A549 (cell line): ENCODE measurements at regions not wholly inside any gene's neighbourhood (a gene's known extent, or its start where the extent isn't known, plus 50 kb on each side); places are given as distances from the start of the nearest gene placed in this dataset.
"Not testable (repeated sequence)": the region's sequence is repeated elsewhere in the genome, so short reads cannot be mapped to it uniquely, and the experiment has no call there.

ENCODE experiments used
- ATAC-seq, 2 experiments: fragments of 200-7000 bp in 1 of 2; fragments of >200 bp in 1 of 2; cut with Nextera tagmentation in 1 of 2; cut with Tn5 transposase in 1 of 2; 3 replicates each; pipeline versions ENCODE4 v1.8.0 to v1.9.1; 2018 to 2020; ENCODE audit warnings: mild to moderate bottlenecking in 1 of 2, moderate library complexity in 1 of 2
- CTCF ChIA-PET: fragments of 300-600 bp; sonication (Branson Sonifier 250); formaldehyde crosslinking; extraction: SDS; loops from one replicate; lab custom pipeline; 2021; ENCODE audit warnings: antibody characterized with exemption, inconsistent platforms; lab: Yijun Ruan, JAX
- POLR2A ChIA-PET: fragments of 350-600 bp; formaldehyde crosslinking; extraction: SDS; loops from one replicate; lab custom pipeline; 2021; ENCODE audit warnings: antibody characterized with exemption, inconsistent platforms; lab: Yijun Ruan, JAX
- DNase-seq, 2 experiments: peaks; one replicate each; pipeline versions ENCODE4 v3.0.0 to v3.0.0-alpha.2; 2011 to 2016; ENCODE audit warnings: low read depth in 1 of 2, low spot score in 1 of 2
- FAIRE-seq: peaks from 2 replicates; lab custom pipeline; 2011; peaks lifted over from hg19 to GRCh38; lab: Jason Lieb, UNC
- H3K27ac ChIP-seq, 2 experiments: fragments of >200 bp; sonication (Bioruptor Twin); formaldehyde crosslinking; 3 replicates each; pipeline ENCODE4 v1.5.1; 2016 to 2017
- H3K4me1 ChIP-seq: fragments of >200 bp; sonication (Bioruptor Twin); formaldehyde crosslinking; 3 replicates; pipeline ENCODE4 v1.6.1; 2016
- H3K4me2 ChIP-seq: fragments of >200 bp; sonication (Bioruptor Twin); formaldehyde crosslinking; 3 replicates; pipeline ENCODE4 v1.6.1; 2016
- H3K4me3 ChIP-seq: fragments of >200 bp; sonication (Bioruptor Twin); formaldehyde crosslinking; 3 replicates; pipeline ENCODE4 v1.5.1; 2016
- H3K9me3 ChIP-seq: fragments of >200 bp; sonication (Bioruptor Twin); formaldehyde crosslinking; 3 replicates; pipeline ENCODE4 v1.6.1; 2016
- BHLHE40 ChIP-seq: IDR thresholded peaks from 2 replicates; pipeline ENCODE4 v1.6.1; 2012; ENCODE audit warnings: low read depth, low read length, inconsistent platforms
- CEBPB ChIP-seq, 2 experiments: fragments of >200 bp in 1 of 2; sonication (Bioruptor Twin) in 1 of 2; formaldehyde crosslinking in 1 of 2; IDR thresholded peaks; 2 replicates each; pipeline ENCODE4 v1.6.1; 2012 to 2016
- CHD2 ChIP-seq: fragments of 150-350 bp; IDR thresholded peaks from 2 replicates; pipeline ENCODE4 v1.6.1; 2014; ENCODE audit warnings: low read length; ENCODE audit not compliant: partially characterized antibody
- ESRRA ChIP-seq: fragments of 150-350 bp; IDR thresholded peaks from 2 replicates; pipeline ENCODE4 v1.6.1; 2014; ENCODE audit warnings: mild to moderate bottlenecking, low read length, borderline replicate concordance
- HDAC2 ChIP-seq: fragments of 200-600 bp; sonication (generic); IDR thresholded peaks from 2 replicates; pipeline ENCODE4 v1.6.1; 2016
- HMGXB4 ChIP-seq: fragments of 250-450 bp; sonication (Bioruptor Pico); IDR thresholded peaks from 2 replicates; pipeline ENCODE4 v1.5.0; 2021; ENCODE audit warnings: mild to moderate bottlenecking, moderate library complexity, borderline replicate concordance
- KDM1A ChIP-seq: fragments of 200-600 bp; sonication (generic); IDR thresholded peaks from 2 replicates; pipeline ENCODE4 v1.6.1; 2016; ENCODE audit warnings: low read depth, mild to moderate bottlenecking
- MAFK ChIP-seq: fragments of 450-650 bp; IDR thresholded peaks from 2 replicates; pipeline ENCODE4 v1.6.1; 2014; ENCODE audit not compliant: partially characterized antibody
- MAX ChIP-seq: IDR thresholded peaks from 2 replicates; pipeline ENCODE4 v1.6.1; 2012
- NPAS2 ChIP-seq: fragments of 250-450 bp; sonication (Bioruptor Pico); IDR thresholded peaks from 2 replicates; pipeline ENCODE4 v1.8.0; 2022; ENCODE audit warnings: mild to moderate bottlenecking, moderate library complexity, borderline replicate concordance
- NR3C1 ChIP-seq: fragments of >200 bp; sonication (Bioruptor Twin); formaldehyde crosslinking; IDR thresholded peaks from 3 replicates; pipeline ENCODE4 v1.6.1; 2017
- PHF8 ChIP-seq: fragments of 200-600 bp; sonication (generic); IDR thresholded peaks from 2 replicates; pipeline ENCODE4 v1.6.1; 2016; ENCODE audit warnings: low read depth, mild to moderate bottlenecking, antibody characterized with exemption, moderate library complexity, borderline replicate concordance
- POLR2A ChIP-seq: IDR thresholded peaks from 2 replicates; pipeline ENCODE4 v1.6.1; 2012; ENCODE audit warnings: mild to moderate bottlenecking, low read length
- RNF2 ChIP-seq: fragments of 200-600 bp; sonication (generic); IDR thresholded peaks from 2 replicates; pipeline ENCODE4 v1.6.1; 2016; ENCODE audit warnings: low read depth, mild to moderate bottlenecking, antibody characterized with exemption, moderate library complexity, borderline replicate concordance
- SREBF2 ChIP-seq: fragments of 450-650 bp; IDR thresholded peaks from 2 replicates; pipeline ENCODE4 v1.6.1; 2014; ENCODE audit warnings: mild to moderate bottlenecking, moderate library complexity
- USF2 ChIP-seq: fragments of 450-650 bp; IDR thresholded peaks from 2 replicates; pipeline ENCODE4 v1.6.1; 2014; ENCODE audit warnings: antibody characterized with exemption
- ZC3H11A ChIP-seq: fragments of 450-650 bp; IDR thresholded peaks from 2 replicates; pipeline ENCODE4 v1.6.1; 2014; ENCODE audit warnings: antibody characterized with exemption, mild to moderate bottlenecking
- ZFP36 ChIP-seq: fragments of 450-650 bp; IDR thresholded peaks from 2 replicates; pipeline ENCODE4 v1.6.1; 2014; ENCODE audit warnings: borderline replicate concordance; ENCODE audit not compliant: partially characterized antibody
- WGBS: methylation state at CpG from one replicate; pipeline ENCODE4 v1.1.6; 2017; ENCODE audit errors: missing lambda C conversion rate; 5-methylcytosine and 5-hydroxymethylcytosine counted together

GRCh38 chr6:150783813-150784212 lies 81.7 kb upstream of the MTHFD1L start:
- TF ChIP-seq CHD2 (no peak), NPAS2 (CRISPR knock-in tag) (no peak), NR3C1 (no peak), ZFP36 (no peak)
- Histone ChIP-seq H3K4me1 (no peaks in the 10 kb centered on the region), H3K4me2 (no peak overlapping the region), H3K27ac (no peak overlapping the region), H3K4me3 (no peak overlapping the region), H3K9me3 (no peaks in the 10 kb centered on the region)
- ChIA-PET POLR2A (no interaction called here), CTCF (interaction anchor here (1.1 kb wide), 1 partner anchor 365 kb away, joined by 3 read pairs; no protein-coding TSS in a partner anchor)
- no peak for ATAC-seq
- WGBS: 6% methylated on average over 2 of the region's 2 CpGs
- no peak for FAIRE-seq
- DNase-seq: no peak

- H3K4me3 ChIP-seq: no peak overlapping the region
- H3K4me1 ChIP-seq: no peaks in the 10 kb centered on the region
- FAIRE-seq (no peak), ATAC-seq (no peak), DNase-seq (no peak)
- ChIA-PET CTCF (no interaction called here), POLR2A (no interaction called here)
- TF ChIP-seq BHLHE40: no peak
- no peak for TF ChIP-seq HDAC2
- no peak for TF ChIP-seq ZFP36
- TF ChIP-seq CEBPB (IDR thresholded peaks at IDR 0.05): no peak
- no peak for TF ChIP-seq USF2
- TF ChIP-seq HMGXB4: no peak
- no peak for TF ChIP-seq SREBF2
- TF ChIP-seq MAX: no peak
- no peak for TF ChIP-seq RNF2
- H3K9me3 ChIP-seq: no peaks in the 10 kb centered on the region
- no peak overlapping the region for H3K27ac ChIP-seq
- H3K4me2 ChIP-seq: no peak overlapping the region
- WGBS: 82% methylated on average over 7 of the region's 7 CpGs
Measured at GRCh38 chr6:150787429-150787828, 78.1 kb upstream of the MTHFD1L start.

- ChIA-PET POLR2A (no interaction called here), CTCF (no interaction called here)
- FAIRE-seq (no peak), DNase-seq (no peak), ATAC-seq (no peak)
- Histone ChIP-seq H3K4me3 (no peak overlapping the region), H3K4me1 (no peaks in the 10 kb centered on the region), H3K4me2 (no peak overlapping the region), H3K9me3 (no peaks in the 10 kb centered on the region), H3K27ac (no peak overlapping the region)
- WGBS: 54% methylated on average over 6 of the region's 6 CpGs
- TF ChIP-seq ZC3H11A (no peak), ESRRA (no peak), PHF8 (no peak), KDM1A (no peak), MAFK (no peak), POLR2A (no peak)
Measured at GRCh38 chr6:150788089-150788488, 77.4 kb upstream of the MTHFD1L start.

GRCh38 chr6:150789906-150790305 lies 75.6 kb upstream of the MTHFD1L start:
- H3K9me3 ChIP-seq, DNase-seq, CTCF ChIA-PET, H3K4me2 ChIP-seq, ATAC-seq, H3K4me1 ChIP-seq, H3K4me3 ChIP-seq, H3K27ac ChIP-seq, FAIRE-seq, POLR2A ChIA-PET: not testable (repeated sequence)
- 64% methylated on average over 6 of the region's 6 CpGs for WGBS
